ENCODE measurements at regions not wholly inside any gene's neighbourhood (a gene's known extent, or its start where the extent isn't known, plus 50 kb on each side); places are given as distances from the start of the nearest gene placed in this dataset.
"Not testable (repeated sequence)": the region's sequence is repeated elsewhere in the genome, so short reads cannot be mapped to it uniquely, and the experiment has no call there.

GRCh38 chr14:81765651-81766275 is 232.1 kb upstream of the SEL1L start:
- DNase-seq, result no peak

GRCh38 chr14:81766321-81766915 is 232.8 kb upstream of the SEL1L start:
- DNase-seq, result no peak

GRCh38 chr14:81767266-81767995 is 233.8 kb upstream of the SEL1L start:
- DNase-seq, result no peak

- no peak for DNase-seq
Observed at GRCh38 chr14:81771651-81772275, 238.1 kb upstream of the SEL1L start.

- no peak for DNase-seq
Observed at GRCh38 chr14:81772381-81772780, 238.7 kb upstream of the SEL1L start.

- DNase-seq, result no peak
Observed at GRCh38 chr14:81776531-81776930, 242.9 kb upstream of the SEL1L start.

GRCh38 chr14:81781798-81782197 is 248.1 kb upstream of the SEL1L start:
- not testable (repeated sequence) for DNase-seq

GRCh38 chr14:81784084-81784483 is 250.4 kb upstream of the SEL1L start:
- no peak for DNase-seq

- no peak for DNase-seq
Observed at GRCh38 chr14:81797315-81797714, 263.7 kb upstream of the SEL1L start.

GRCh38 chr14:81801921-81802320 is 268.3 kb upstream of the SEL1L start:
- DNase-seq, result no peak

GRCh38 chr14:81802341-81802740 is 268.7 kb upstream of the SEL1L start:
- no peak for DNase-seq

GRCh38 chr14:81805785-81806184 is 272.1 kb upstream of the SEL1L start:
- DNase-seq, result no peak

- DNase-seq, result no peak
Observed at GRCh38 chr14:81811705-81812269, 278.1 kb upstream of the SEL1L start.

- DNase-seq, result no peak
Observed at GRCh38 chr14:81818271-81818670, 284.6 kb upstream of the SEL1L start.

- no peak for DNase-seq
Observed at GRCh38 chr14:81819344-81819743, 285.7 kb upstream of the SEL1L start.

- DNase-seq, result no peak
Observed at GRCh38 chr14:81819910-81820309, 286.3 kb upstream of the SEL1L start.

GRCh38 chr14:81826081-81826480 is 292.4 kb upstream of the SEL1L start:
- no peak for DNase-seq

GRCh38 chr14:81829447-81829846 is 295.8 kb upstream of the SEL1L start:
- DNase-seq, result no peak

GRCh38 chr14:81831128-81831820 is 297.6 kb upstream of the SEL1L start:
- no peak for DNase-seq

- DNase-seq, result no peak
Observed at GRCh38 chr14:81834308-81834707, 300.7 kb upstream of the SEL1L start.

- DNase-seq, result no peak
Observed at GRCh38 chr14:81837304-81837703, 303.7 kb upstream of the SEL1L start.

GRCh38 chr14:81839056-81839455 is 305.4 kb upstream of the SEL1L start:
- DNase-seq, result no peak

GRCh38 chr14:81841346-81841745 is 307.7 kb upstream of the SEL1L start:
- DNase-seq, result no peak

Measured in stimulated activated CD8-positive, alpha-beta memory T cell treated with anti-CD3 and anti-CD28 coated beads, Interleukin-4, amount 100 ng/mL, for 48 hours (primary cell).